ENCODE measurements at regions not wholly inside any gene's neighbourhood (a gene's known extent, or its start where the extent isn't known, plus 50 kb on each side); places are given as distances from the start of the nearest gene placed in this dataset.

DNA sequence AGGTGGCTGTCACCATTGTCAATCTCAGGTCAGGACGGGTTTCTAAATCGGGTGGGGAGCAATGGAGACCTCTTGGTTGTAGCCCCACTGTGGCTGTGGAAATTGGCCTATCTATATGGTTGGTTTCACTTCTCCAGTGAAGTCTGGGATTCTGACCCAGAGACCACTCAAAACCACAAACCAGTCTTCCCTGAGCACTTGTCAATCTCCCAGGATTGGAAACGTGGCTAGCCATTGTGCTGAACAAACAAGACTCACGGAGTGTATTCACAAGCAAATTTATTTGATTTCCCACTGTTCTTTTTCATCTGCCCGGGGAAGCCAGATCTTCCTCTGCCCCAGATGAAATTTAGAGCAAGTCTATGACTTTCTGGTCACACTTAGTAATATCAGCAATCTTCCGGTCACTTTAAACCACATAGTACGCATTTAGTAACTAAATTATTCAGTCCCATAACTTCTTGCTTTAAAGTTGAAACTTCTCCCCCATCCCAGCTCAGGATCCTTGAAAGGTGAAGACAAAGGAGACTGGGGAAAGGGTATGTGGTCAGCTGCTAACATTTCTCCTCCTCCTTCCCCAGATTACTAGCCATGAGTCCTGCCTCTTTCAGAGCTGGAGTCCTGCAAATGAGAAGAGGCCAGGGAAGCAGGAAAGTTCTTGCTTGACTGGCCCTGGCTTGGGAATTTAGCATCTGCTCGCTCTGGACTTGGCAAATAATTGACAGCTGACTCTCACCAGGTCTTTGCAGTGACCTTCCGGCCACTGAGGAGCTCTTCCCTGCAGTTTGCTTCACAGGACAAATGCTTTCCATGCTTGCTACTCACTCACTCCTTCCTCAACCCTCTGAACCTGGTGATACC, 123.2 kb upstream of the MAX start:
- DNase-seq = no peak

DNA sequence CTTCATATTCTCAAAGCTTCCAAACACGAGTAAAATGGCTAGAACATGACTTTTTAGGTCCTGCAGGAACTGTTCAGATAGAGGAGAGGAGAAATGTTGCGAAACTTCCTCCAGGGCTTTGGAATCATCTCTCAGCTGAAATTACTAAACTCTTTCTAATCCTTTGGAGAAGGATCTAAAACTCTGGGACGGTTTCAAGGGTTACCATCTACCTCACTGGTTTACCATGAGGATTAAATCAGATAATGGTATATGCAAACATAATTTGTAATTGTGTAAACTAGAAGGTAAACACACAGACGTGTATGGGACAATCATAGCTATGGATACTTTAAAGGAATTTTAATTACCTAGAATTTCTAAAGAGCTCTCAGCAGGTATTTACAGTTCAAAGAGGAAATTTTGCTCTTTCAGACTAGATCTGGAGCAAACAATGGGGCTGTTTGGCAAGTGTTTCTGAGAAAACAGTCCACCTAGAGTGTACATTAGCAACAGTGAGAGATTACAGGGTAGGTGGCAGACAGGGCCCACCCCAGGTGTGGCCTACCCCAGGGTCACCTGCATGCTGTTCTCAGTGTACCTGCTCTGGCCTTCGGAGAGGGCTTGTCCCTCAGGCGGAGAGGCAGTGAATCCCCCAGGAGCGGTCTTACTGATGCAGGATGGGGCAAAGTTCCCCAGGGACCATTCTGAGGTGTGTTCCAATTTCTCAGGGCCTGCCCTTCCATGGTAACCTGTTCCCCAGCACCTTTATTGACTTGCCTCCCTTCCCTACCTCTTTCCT, 124.7 kb upstream of the MAX start:
- no peak for DNase-seq

GRCh38 chr14:65228436-65228835, 126.1 kb upstream of the MAX start:
- no peak for DNase-seq

DNA sequence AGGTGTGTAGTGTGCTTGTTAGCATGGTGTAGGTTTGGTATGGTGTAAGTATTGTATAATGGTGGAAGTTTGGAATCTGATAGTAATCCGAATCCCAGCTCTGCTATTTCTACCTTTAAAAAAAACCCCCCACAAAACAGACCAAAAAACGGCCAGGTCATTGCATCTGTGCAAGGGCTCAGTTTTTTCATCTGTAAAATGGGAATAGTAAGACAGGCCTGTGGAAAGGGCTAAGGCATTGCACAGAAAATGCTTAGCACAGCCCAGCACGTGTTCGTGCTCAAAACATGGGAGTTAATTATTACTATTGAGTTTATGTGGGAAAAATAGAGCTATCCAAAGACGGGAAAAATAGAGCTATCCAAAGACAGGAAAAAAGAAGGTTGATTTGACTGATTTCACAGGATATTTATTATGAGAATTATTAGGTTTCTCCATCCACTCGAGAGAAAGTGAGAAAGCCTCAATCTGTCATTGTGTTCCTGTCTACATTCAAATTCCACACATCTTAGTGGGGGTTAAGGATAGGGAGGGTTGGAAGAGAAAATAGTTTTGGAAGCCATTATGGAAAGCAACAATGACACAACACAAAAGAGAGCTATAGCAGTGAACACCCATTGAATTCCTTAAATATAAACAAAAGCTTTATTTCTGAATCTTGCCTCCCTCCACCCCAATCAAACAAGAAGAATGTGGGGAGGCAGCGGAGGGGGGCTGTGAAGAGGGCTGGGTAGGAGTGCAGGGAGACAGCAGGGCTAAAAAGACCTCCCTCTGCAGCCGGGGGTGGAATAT, 126.8 kb upstream of the MAX start:
- DNase-seq = no peak

- peak; percentile 74 for DNase-seq
Measured at GRCh38 chr14:65229748-65230728, 127.7 kb upstream of the MAX start.

DNA sequence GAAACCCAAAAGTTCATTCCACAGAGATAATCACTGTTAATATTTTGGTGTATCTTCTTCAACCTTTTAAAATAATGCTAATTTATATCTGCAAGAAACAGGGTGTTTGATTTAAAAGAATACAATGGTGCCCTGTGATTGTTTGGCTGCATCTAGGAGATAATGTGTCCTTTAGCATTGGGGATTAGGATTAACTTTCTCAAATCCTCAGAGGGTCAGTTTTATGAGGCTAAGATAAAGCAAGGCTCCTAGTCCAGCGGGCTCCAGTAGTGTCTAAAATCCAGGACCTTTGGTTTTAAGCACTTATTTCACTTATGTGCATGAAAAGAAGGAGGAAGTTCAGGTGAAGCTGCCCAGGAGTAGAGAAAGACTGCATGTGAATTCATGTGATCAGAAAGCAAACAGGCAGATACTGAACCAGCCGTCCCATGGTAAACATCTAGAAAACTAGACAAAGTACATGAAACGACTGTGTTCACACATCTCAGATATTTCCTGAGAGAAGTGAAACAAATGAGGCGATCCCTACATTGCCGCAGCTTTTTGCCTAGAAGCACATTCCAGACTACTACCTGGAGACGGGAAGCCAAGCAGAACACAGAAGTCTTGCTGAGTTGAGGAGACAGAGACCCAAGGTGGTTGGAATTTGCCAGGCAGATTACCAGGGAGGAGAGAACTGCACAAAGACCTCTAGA, 129.1 kb upstream of the MAX start:
- DNase-seq = no peak

- DNase-seq = no peak
Measured at GRCh38 chr14:65234752-65235361, 132.5 kb upstream of the MAX start.

DNA sequence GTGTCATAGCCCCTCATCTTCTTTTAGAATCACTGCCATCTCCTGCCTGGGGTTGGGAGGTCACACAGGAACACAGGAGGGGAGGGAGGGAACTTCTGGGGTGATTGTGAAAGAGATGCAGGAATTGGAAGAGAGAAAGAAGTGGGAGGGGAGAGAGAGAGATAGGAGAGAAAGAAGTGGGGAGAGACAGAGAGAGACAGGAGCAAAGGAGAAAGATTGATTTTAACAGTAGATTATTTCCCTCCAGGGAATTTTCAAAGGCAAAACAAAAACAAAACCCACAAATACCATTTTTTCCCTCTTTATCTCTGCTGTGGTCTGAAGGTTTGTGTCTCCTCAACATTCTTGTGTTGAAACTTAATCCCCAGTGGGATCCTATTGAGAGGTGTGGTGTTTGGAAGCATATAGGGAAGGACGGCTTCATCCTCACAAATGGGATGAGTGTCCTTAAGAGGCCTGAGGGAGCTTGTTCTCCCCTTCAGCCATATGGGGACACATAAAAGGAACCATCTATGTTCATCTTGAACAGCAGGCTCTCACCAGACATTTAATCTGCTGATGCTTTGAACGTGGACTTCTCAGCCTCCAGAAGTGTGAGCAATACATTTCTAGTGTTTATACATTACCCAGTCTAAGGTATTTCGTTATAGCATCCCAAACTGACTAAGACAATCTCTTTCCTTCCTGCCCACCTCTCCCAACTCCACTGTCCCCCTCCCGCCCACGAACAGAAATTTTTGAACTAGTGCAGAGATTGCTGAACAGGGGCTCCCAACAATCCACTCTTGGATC, 134.9 kb upstream of the MAX start:
- no peak for DNase-seq

DNA sequence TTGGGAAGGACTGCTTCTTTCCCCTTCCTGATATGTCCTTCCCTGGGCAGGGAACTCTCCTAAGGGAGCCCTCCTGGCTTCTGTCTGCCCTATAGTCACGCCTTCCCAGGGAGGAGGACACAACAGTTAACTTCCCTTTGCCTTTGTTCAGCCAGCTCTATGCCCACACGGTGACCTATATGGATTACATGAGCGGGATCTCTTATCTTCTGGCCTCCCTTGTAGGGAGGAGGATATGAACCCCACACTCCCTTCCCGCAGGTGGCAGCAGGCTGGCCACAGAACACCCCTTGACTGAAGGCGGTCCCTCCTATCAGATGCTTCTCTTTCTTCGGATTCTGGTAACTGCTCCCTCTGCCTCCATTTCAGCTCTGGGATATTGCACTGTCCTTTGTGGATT, 135.6 kb upstream of the MAX start:
- DNase-seq = no peak

- DNase-seq = no peak
Measured at GRCh38 chr14:65238456-65238855, 136.1 kb upstream of the MAX start.

DNA sequence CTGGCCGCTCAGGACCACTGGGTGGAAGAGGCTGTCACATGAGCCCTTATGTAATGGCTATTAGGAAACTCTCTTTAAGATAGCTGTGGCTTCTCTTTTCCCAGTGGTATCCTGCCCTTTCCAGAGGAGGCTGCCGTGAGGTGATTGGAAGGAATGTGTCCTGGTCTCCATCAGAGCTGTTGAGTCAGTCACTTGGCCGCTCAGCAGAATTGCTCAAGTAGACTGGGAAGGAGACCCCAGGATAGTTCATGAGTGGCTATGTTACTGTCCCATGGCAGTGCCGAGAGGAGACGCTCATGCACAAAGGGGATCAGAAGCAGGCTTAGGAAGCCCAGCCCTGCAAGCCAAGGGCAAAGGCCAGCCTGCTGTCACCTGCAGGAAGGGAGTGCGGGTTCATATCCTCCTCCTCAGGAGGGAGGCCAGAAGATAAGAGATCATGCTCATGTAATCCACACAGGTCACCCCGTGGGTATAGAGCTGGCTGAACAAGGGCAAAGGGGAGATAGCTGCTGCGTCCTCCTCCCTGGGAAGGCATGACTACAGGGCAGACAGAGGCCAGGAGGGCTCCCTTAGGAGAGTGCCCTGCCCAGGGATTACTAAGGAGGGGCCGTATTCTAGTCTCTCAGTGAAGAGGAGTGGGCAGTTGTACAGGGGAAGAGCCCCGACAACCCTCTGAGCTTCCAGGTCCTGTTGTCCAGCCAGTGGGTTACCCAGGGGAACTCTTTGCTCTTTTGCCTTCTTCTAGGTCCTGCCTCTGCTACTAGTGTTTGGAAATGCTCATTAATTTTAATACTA, 137.0 kb upstream of the MAX start:
- no peak for DNase-seq

GRCh38 chr14:65239938-65240296, 137.6 kb upstream of the MAX start:
- no peak for DNase-seq

GRCh38 chr14:65241125-65241752, 138.9 kb upstream of the MAX start:
- DNase-seq = no peak

GRCh38 chr14:65242732-65243134, 140.4 kb upstream of the MAX start:
- no peak for DNase-seq

DNA sequence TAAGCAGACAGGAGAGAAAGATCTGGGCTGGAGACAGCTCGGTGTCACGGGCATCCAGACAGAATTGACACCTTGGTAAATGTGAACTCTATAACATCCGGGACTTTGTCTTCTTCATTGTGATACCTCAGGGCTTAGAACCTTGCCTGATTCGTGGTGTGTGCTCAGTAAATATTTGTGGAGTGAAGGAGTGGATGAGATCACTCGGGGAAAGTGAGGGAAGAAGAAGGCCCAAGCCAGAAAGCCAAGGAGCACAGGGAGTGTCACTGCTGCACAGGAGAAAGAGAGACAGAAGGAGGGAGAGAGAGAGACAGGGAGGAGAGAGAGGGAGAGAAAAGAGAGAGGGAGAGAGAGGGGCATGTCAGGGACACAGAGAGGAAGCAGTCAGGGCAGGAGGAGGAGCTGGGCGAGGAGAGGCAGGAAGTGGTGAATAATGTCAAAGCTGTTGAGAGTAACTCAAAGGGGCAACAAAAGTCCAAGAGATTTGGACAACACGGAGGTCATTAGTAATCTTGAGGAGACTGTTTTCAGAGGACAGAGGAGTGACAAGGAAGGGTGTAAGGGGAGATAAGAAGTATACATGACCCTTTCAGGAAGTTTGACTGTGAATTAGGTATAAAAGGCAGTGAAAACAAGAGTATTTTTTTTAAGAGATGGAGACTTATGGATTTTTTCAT, 141.6 kb upstream of the MAX start:
- no peak for DNase-seq

- no peak for DNase-seq
Measured at GRCh38 chr14:65249471-65250161, 147.3 kb upstream of the MAX start.

DNA sequence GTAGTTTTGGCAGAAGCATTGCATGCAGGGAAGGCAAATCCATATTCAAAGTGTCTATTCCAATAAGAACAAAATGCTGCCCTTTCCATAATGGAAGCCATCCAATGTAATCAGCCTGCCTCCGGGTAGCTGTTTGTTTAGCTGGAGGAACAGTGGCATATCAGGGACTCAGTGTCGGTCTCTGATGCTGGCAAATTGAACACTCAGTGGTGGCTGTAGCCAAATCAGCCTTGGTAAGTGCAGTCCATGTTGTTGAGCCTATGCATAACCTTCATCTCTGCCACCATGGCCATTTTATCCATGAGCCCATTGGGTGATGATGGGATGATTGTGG, 147.8 kb upstream of the MAX start:
- no peak for DNase-seq

- no peak for DNase-seq
Measured at GRCh38 chr14:65251213-65251612, 148.9 kb upstream of the MAX start.
